GM13977 (cell line): ENCODE measurements at regions not wholly inside any gene's neighbourhood (a gene's known extent, or its start where the extent isn't known, plus 50 kb on each side); places are given as distances from the start of the nearest gene placed in this dataset.

Experiments
- DNase-seq: peaks from one replicate; pipeline ENCODE4 v3.0.0; 2012; ENCODE audit warnings: low spot score
- CTCF ChIP-seq: IDR thresholded peaks from 2 replicates; pipeline ENCODE4 v1.5.1; 2012; ENCODE audit warnings: mild to moderate bottlenecking, control low read depth; ENCODE audit not compliant: insufficient read depth; ENCODE audit errors: extremely low read depth, missing control alignments
- in situ Hi-C: fragments of 300-500 bp; cut with MboI; formaldehyde crosslinking; loops from one replicate; pipeline ENCODE4 v1.12.0; 2022; ENCODE audit warnings: low sequenced_read_pairs, low pct_unique_long_range_greater_than_20kb, mixed read lengths, inconsistent platforms; ENCODE audit not compliant: unreplicated experiment

GRCh38 chr3:34179716-34180115, 381.3 kb downstream of the PDCD6IP start:
- TF ChIP-seq CTCF, result no peak
- in situ Hi-C loops, result no loop called here
- no peak for DNase-seq

- no peak for DNase-seq
- in situ Hi-C loops, result no loop called here
- TF ChIP-seq CTCF, result no peak
Observed at GRCh38 chr3:34180532-34180931, 382.1 kb downstream of the PDCD6IP start.

GRCh38 chr3:34183114-34183513, 384.7 kb downstream of the PDCD6IP start:
- DNase-seq, result no peak
- in situ Hi-C loops, result no loop called here
- no peak for TF ChIP-seq CTCF

GRCh38 chr3:34183611-34184340, 385.3 kb downstream of the PDCD6IP start:
- in situ Hi-C loops, result no loop called here
- DNase-seq, result no peak
- no peak for TF ChIP-seq CTCF

GRCh38 chr3:34185301-34185700, 386.9 kb downstream of the PDCD6IP start:
- TF ChIP-seq CTCF, result no peak
- DNase-seq, result no peak
- in situ Hi-C loops, result no loop called here

GRCh38 chr3:34189133-34189532, 390.7 kb downstream of the PDCD6IP start:
- no peak for DNase-seq
- TF ChIP-seq CTCF, result no peak
- in situ Hi-C loops, result no loop called here
